ENCODE measurements at regions not wholly inside any gene's neighbourhood (a gene's known extent, or its start where the extent isn't known, plus 50 kb on each side); places are given as distances from the start of the nearest gene placed in this dataset.

GRCh38 chr15:94829887-94830884, 598.8 kb downstream of the MCTP2 start:
- no peak overlapping the region for H3K27ac ChIP-seq

DNA sequence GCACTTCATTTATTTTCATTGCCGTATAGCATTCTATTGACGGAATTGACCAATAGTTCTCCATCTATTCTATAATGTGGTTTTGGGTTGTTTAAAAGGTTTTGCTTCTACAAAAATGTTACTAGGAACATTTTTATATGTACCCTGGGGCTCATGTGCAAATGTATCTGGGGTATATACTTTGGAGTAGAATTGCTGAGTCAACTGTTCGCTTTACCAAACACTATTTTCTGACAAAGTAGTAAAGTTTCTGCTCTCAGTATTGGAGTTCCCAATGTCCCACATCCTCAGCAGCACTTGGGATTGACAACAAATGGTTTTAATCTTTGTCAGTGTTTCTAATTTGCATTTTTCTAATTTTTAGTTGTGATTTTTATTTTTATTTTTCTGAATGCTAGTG, 602.6 kb downstream of the MCTP2 start:
- ATAC-seq (no peak), DNase-seq (no peak)
- no peaks in the 10 kb centered on the region for H3K27me3 ChIP-seq
- WGBS, 2 donors: 81 to 92% methylated on average over 3 of the region's 3 CpGs
- no peaks in the 10 kb centered on the region for H3K4me1 ChIP-seq
- H3K36me3 ChIP-seq (replicated peaks in 1 of 2; ENCODE audit: insufficient read depth in 1 of 2, low read depth in 2 of 2): no peaks in the 10 kb centered on the region
- TF ChIP-seq, protein P1, sequence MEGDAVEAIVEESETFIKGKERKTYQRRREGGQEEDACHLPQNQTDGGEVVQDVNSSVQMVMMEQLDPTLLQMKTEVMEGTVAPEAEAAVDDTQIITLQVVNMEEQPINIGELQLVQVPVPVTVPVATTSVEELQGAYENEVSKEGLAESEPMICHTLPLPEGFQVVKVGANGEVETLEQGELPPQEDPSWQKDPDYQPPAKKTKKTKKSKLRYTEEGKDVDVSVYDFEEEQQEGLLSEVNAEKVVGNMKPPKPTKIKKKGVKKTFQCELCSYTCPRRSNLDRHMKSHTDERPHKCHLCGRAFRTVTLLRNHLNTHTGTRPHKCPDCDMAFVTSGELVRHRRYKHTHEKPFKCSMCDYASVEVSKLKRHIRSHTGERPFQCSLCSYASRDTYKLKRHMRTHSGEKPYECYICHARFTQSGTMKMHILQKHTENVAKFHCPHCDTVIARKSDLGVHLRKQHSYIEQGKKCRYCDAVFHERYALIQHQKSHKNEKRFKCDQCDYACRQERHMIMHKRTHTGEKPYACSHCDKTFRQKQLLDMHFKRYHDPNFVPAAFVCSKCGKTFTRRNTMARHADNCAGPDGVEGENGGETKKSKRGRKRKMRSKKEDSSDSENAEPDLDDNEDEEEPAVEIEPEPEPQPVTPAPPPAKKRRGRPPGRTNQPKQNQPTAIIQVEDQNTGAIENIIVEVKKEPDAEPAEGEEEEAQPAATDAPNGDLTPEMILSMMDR (IDR thresholded peaks at IDR 0.05): no peak
- no peak for TF ChIP-seq POLR2A (IDR thresholded peaks at IDR 0.05)
- H3K27ac ChIP-seq: no peak overlapping the region
- no peaks in the 10 kb centered on the region for H3K9me3 ChIP-seq
- H3K4me3 ChIP-seq: no peak overlapping the region
- intact Hi-C loops (cut with DNase I): no loop called here

More at GRCh38 chr15:94829887-94830884, 598.8 kb downstream of the MCTP2 start:
- WGBS, 2 donors: 85 to 86% methylated on average over 14 to 15 of the region's 15 CpGs
- ATAC-seq: no peak
- no peak overlapping the region for H3K4me3 ChIP-seq
- no peak for DNase-seq
- no peaks in the 10 kb centered on the region for H3K9me3 ChIP-seq
- TF ChIP-seq, protein P1 (IDR thresholded peaks at IDR 0.05): no peak
- no peak for TF ChIP-seq POLR2A (IDR thresholded peaks at IDR 0.05)
- intact Hi-C loops (cut with DNase I): no loop called here
- H3K27me3 ChIP-seq: no peaks in the 10 kb centered on the region
- no peaks in the 10 kb centered on the region for H3K36me3 ChIP-seq (replicated peaks in 1 of 2; ENCODE audit: insufficient read depth in 1 of 2, low read depth in 2 of 2)
- H3K4me1 ChIP-seq: no peaks in the 10 kb centered on the region

GRCh38 chr15:94834494-94834893, 603.1 kb downstream of the MCTP2 start:
- no peaks in the 10 kb centered on the region for H3K27me3 ChIP-seq
- intact Hi-C loops (cut with DNase I): no loop called here
- H3K4me3 ChIP-seq: no peak overlapping the region
- DNase-seq: no peak
- ATAC-seq: no peak
- TF ChIP-seq POLR2A (IDR thresholded peaks at IDR 0.05): no peak
- TF ChIP-seq, protein P1 (IDR thresholded peaks at IDR 0.05): no peak
- 60 to 74% methylated on average over 1 of the region's 1 CpG for WGBS, 2 donors
- H3K36me3 ChIP-seq (replicated peaks in 1 of 2; ENCODE audit: insufficient read depth in 1 of 2, low read depth in 2 of 2): no peaks in the 10 kb centered on the region
- no peak overlapping the region for H3K27ac ChIP-seq
- H3K9me3 ChIP-seq: no peaks in the 10 kb centered on the region
- H3K4me1 ChIP-seq: no peaks in the 10 kb centered on the region

DNA sequence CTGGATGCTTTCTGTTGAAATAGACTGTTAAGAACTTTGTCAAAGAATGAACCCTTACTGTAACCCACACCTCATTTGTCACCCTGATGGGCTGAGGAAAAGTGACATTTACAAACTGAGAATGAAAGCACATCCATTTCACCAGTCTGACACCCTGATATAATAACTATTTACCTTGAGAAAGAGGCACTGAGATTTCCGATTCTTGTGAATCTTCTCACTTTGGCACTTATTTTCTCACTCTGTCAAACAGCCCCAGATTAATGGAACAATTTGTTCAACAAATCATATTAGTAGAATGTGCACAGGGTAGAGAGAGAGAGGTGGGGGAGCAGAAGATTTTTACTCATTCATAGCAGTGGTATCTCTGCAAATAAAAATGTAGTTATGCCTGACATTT, 606.9 kb downstream of the MCTP2 start:
- no peak for TF ChIP-seq POLR2A (IDR thresholded peaks at IDR 0.05)
- TF ChIP-seq, protein P1 (IDR thresholded peaks at IDR 0.05): no peak
- Histone ChIP-seq H3K27me3 (no peaks in the 10 kb centered on the region), H3K27ac (no peak overlapping the region), H3K9me3 (peaks cover 0 to 10% (median 0%) of the 10 kb centered on the region in 3 donors), H3K4me1 (no peaks in the 10 kb centered on the region), H3K4me3 (no peak overlapping the region), H3K36me3 (replicated peaks in 1 of 2; ENCODE audit: insufficient read depth in 1 of 2, low read depth in 2 of 2) (no peaks in the 10 kb centered on the region)
- no peak for DNase-seq
- no peak for ATAC-seq
- intact Hi-C loops (cut with DNase I): no loop called here
- WGBS, 2 donors: 27 to 35% methylated on average over 1 of the region's 1 CpG

Measured in body of pancreas (tissue), 4 donors.